OCI-LY1 (cell line): ENCODE measurements at regions not wholly inside any gene's neighbourhood (a gene's known extent, or its start where the extent isn't known, plus 50 kb on each side); places are given as distances from the start of the nearest gene placed in this dataset.

Source experiments
- EZH2 ChIP-seq: fragments of 200-600 bp; sonication (generic), shearing (Covaris generic); IDR thresholded peaks from 2 replicates; pipeline ENCODE4 v1.8.0; 2017; ENCODE audit warnings: borderline replicate concordance, mixed run types, mild to moderate bottlenecking, antibody characterized with exemption, low read length, moderate library complexity, mixed read lengths
- TF ChIP-seq, protein P1 (sequence below): fragments of 200-600 bp; sonication (generic), shearing (Covaris generic); IDR thresholded peaks from 2 replicates; pipeline ENCODE4 v1.5.1; 2017; ENCODE audit warnings: mild to moderate bottlenecking, antibody characterized with exemption, low read length, moderate library complexity, mixed read lengths

DNA sequence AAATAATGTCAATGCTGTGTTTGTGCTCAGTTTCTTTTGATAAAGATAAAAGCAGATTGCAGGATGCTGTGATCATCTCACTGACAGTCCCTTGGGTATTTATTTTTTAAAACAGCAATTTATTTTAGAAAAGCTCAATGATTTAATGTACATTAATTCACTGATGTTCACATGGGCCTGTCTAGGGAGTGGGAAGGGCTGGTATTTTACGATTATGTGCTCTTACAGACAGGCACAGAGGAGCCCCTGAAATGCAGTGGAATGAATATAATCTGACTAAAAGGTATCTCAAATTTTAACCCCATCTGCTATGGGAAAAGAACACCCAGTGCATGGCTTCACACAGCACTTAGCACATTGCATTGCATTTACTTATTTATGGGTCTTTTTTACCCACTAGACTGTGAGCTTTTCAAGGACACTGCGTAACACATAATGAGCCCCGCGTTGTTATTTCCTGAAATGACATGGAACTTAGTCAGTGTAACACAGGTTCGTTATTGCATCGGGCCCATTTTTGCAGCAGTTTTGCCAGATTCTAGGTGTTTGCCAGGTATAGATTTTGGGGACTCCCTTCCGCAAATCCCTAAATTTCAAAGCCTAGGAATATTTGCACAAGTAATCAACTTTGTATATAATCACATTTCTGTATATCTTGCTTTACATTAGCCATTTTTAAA lies 425.3 kb upstream of the FBXO33 start:
- TF ChIP-seq, protein P1, sequence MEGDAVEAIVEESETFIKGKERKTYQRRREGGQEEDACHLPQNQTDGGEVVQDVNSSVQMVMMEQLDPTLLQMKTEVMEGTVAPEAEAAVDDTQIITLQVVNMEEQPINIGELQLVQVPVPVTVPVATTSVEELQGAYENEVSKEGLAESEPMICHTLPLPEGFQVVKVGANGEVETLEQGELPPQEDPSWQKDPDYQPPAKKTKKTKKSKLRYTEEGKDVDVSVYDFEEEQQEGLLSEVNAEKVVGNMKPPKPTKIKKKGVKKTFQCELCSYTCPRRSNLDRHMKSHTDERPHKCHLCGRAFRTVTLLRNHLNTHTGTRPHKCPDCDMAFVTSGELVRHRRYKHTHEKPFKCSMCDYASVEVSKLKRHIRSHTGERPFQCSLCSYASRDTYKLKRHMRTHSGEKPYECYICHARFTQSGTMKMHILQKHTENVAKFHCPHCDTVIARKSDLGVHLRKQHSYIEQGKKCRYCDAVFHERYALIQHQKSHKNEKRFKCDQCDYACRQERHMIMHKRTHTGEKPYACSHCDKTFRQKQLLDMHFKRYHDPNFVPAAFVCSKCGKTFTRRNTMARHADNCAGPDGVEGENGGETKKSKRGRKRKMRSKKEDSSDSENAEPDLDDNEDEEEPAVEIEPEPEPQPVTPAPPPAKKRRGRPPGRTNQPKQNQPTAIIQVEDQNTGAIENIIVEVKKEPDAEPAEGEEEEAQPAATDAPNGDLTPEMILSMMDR: no peak
- no peak for TF ChIP-seq EZH2
